ENCODE measurements at regions not wholly inside any gene's neighbourhood (a gene's known extent, or its start where the extent isn't known, plus 50 kb on each side); places are given as distances from the start of the nearest gene placed in this dataset.

GRCh38 chr12:19752712-19753111 is 313.4 kb downstream of the AEBP2 start:
- H3K27ac ChIP-seq: no peak overlapping the region
- intact Hi-C loops (cut with DNase I): no loop called here
- H3K27me3 ChIP-seq: no peaks in the 10 kb centered on the region
- no peak for DNase-seq (ENCODE audit: extremely low spot score in 2 of 2)
- no peak overlapping the region for H3K4me3 ChIP-seq
- no peaks in the 10 kb centered on the region for H3K9me3 ChIP-seq
- H3K36me3 ChIP-seq: no peaks in the 10 kb centered on the region
- no peaks in the 10 kb centered on the region for H3K4me1 ChIP-seq
- TF ChIP-seq CTCF (IDR thresholded peaks at IDR 0.05) (no peak), POLR2AphosphoS5 (IDR thresholded peaks at IDR 0.05; ENCODE audit: insufficient read depth in 1 of 2, low read depth in 1 of 2) (no peak), POLR2A (IDR thresholded peaks at IDR 0.05) (no peak)

GRCh38 chr12:19755136-19755535 is 315.8 kb downstream of the AEBP2 start:
- TF ChIP-seq POLR2A (IDR thresholded peaks at IDR 0.05): no peak
- no peak for TF ChIP-seq POLR2AphosphoS5 (IDR thresholded peaks at IDR 0.05; ENCODE audit: insufficient read depth in 1 of 2, low read depth in 1 of 2)
- TF ChIP-seq CTCF (IDR thresholded peaks at IDR 0.05): no peak
- Histone ChIP-seq H3K27ac (no peak overlapping the region), H3K36me3 (no peaks in the 10 kb centered on the region), H3K4me1 (no peaks in the 10 kb centered on the region), H3K9me3 (no peaks in the 10 kb centered on the region), H3K27me3 (no peaks in the 10 kb centered on the region), H3K4me3 (no peak overlapping the region)
- no peak for DNase-seq (ENCODE audit: extremely low spot score in 2 of 2)
- intact Hi-C loops (cut with DNase I): no loop called here

GRCh38 chr12:19757317-19757877 is 318.1 kb downstream of the AEBP2 start:
- Histone ChIP-seq H3K4me3 (no peak overlapping the region), H3K9me3 (no peaks in the 10 kb centered on the region), H3K27me3 (no peaks in the 10 kb centered on the region), H3K4me1 (no peaks in the 10 kb centered on the region), H3K36me3 (no peaks in the 10 kb centered on the region), H3K27ac (no peak overlapping the region)
- DNase-seq (ENCODE audit: extremely low spot score in 2 of 2): no peak
- no peak for TF ChIP-seq POLR2AphosphoS5 (IDR thresholded peaks at IDR 0.05; ENCODE audit: insufficient read depth in 1 of 2, low read depth in 1 of 2)
- peak in 2 of 3 experiments; percentile 46 to 54 for TF ChIP-seq CTCF (IDR thresholded peaks at IDR 0.05)
- intact Hi-C loops (cut with DNase I): no loop called here

- no peak for DNase-seq (ENCODE audit: extremely low spot score in 2 of 2)
- no peaks in the 10 kb centered on the region for H3K27me3 ChIP-seq
- H3K36me3 ChIP-seq: no peaks in the 10 kb centered on the region
- no peak overlapping the region for H3K4me3 ChIP-seq
- no peaks in the 10 kb centered on the region for H3K4me1 ChIP-seq
- no peak for TF ChIP-seq CTCF (IDR thresholded peaks at IDR 0.05)
- no peak overlapping the region for H3K27ac ChIP-seq
- intact Hi-C loops (cut with DNase I): no loop called here
- no peaks in the 10 kb centered on the region for H3K9me3 ChIP-seq
Observed at GRCh38 chr12:19759227-19759626, 319.9 kb downstream of the AEBP2 start.

- Histone ChIP-seq H3K4me3 (no peak overlapping the region), H3K36me3 (no peaks in the 10 kb centered on the region), H3K27me3 (no peaks in the 10 kb centered on the region), H3K9me3 (no peaks in the 10 kb centered on the region), H3K27ac (no peak overlapping the region), H3K4me1 (no peaks in the 10 kb centered on the region)
- no peak for TF ChIP-seq POLR2A (IDR thresholded peaks at IDR 0.05)
- no peak for TF ChIP-seq CTCF (IDR thresholded peaks at IDR 0.05)
- DNase-seq (ENCODE audit: extremely low spot score in 2 of 2): no peak
- intact Hi-C loops (cut with DNase I): no loop called here
Observed at GRCh38 chr12:19760611-19761010, 321.3 kb downstream of the AEBP2 start.
